Activated naive CD8-positive, alpha-beta T cell treated with anti-CD3 and anti-CD28 coated beads, Interleukin-2, amount 50 U/mL, for 16 hours (primary cell): ENCODE measurements at regions not wholly inside any gene's neighbourhood (a gene's known extent, or its start where the extent isn't known, plus 50 kb on each side); places are given as distances from the start of the nearest gene placed in this dataset.
"Not testable (repeated sequence)": the region's sequence is repeated elsewhere in the genome, so short reads cannot be mapped to it uniquely, and the experiment has no call there.

Source experiments
- DNase-seq: peaks from one replicate; pipeline ENCODE4 v3.0.0-alpha.2; 2020; ENCODE audit warnings: low read depth, low spot score

GRCh38 chr18:10245846-10246175 lies 208.6 kb upstream of the APCDD1 start:
- no peak for DNase-seq

GRCh38 chr18:10247021-10247741 lies 207.3 kb upstream of the APCDD1 start:
- no peak for DNase-seq

GRCh38 chr18:10247742-10248082 lies 206.7 kb upstream of the APCDD1 start:
- no peak for DNase-seq

- DNase-seq, result no peak
Measured at GRCh38 chr18:10248738-10249137, 205.7 kb upstream of the APCDD1 start.

- DNase-seq, result no peak
Measured at GRCh38 chr18:10249270-10249669, 205.2 kb upstream of the APCDD1 start.

- DNase-seq, result no peak
Measured at GRCh38 chr18:10249801-10250200, 204.6 kb upstream of the APCDD1 start.

- no peak for DNase-seq
Measured at GRCh38 chr18:10252494-10252893, 201.9 kb upstream of the APCDD1 start.

- no peak for DNase-seq
Measured at GRCh38 chr18:10252952-10253705, 201.3 kb upstream of the APCDD1 start.

GRCh38 chr18:10256276-10256675 lies 198.2 kb upstream of the APCDD1 start:
- DNase-seq, result not testable (repeated sequence)

GRCh38 chr18:10258836-10259474 lies 195.5 kb upstream of the APCDD1 start:
- no peak for DNase-seq

- DNase-seq, result no peak
Measured at GRCh38 chr18:10259901-10260300, 194.5 kb upstream of the APCDD1 start.

- DNase-seq, result no peak
Measured at GRCh38 chr18:10261344-10262276, 192.8 kb upstream of the APCDD1 start.

GRCh38 chr18:10262566-10262965 lies 191.9 kb upstream of the APCDD1 start:
- DNase-seq, result no peak

- DNase-seq, result no peak
Measured at GRCh38 chr18:10264260-10264659, 190.2 kb upstream of the APCDD1 start.

- no peak for DNase-seq
Measured at GRCh38 chr18:10265560-10266333, 188.7 kb upstream of the APCDD1 start.

GRCh38 chr18:10266334-10266590 lies 188.2 kb upstream of the APCDD1 start:
- DNase-seq, result no peak

- no peak for DNase-seq
Measured at GRCh38 chr18:10269261-10269660, 185.2 kb upstream of the APCDD1 start.

- DNase-seq, result no peak
Measured at GRCh38 chr18:10270151-10270571, 184.3 kb upstream of the APCDD1 start.

GRCh38 chr18:10271481-10271880 lies 183.0 kb upstream of the APCDD1 start:
- no peak for DNase-seq

GRCh38 chr18:10274301-10274700 lies 180.1 kb upstream of the APCDD1 start:
- DNase-seq, result no peak

- DNase-seq, result no peak
Measured at GRCh38 chr18:10275486-10275885, 178.9 kb upstream of the APCDD1 start.
